HepG2 (cell line): ENCODE measurements at regions not wholly inside any gene's neighbourhood (a gene's known extent, or its start where the extent isn't known, plus 50 kb on each side); places are given as distances from the start of the nearest gene placed in this dataset.

Experiments
- ATAC-seq: fragments of 200-7000 bp; cut with Tn5 transposase; 3 replicates; pipeline ENCODE4 v1.9.1; 2020; ENCODE audit warnings: mild to moderate bottlenecking, moderate library complexity
- BruUV-seq: library from RNA; stranded (reverse); fragments of 400-500 nt; replicated peaks from 2 replicates; lab custom pipeline; 2021; lab: Mats Ljungman, UMichigan
- CTCF ChIA-PET: fragments of 300-600 bp; formaldehyde crosslinking; extraction: SDS; loops from one replicate; lab custom pipeline; 2021; ENCODE audit warnings: low total read pairs, inconsistent platforms, low intra/inter-chr PET ratio; lab: Yijun Ruan, JAX
- POLR2A ChIA-PET: fragments of 350-600 bp; sonication (Branson Sonifier 250); formaldehyde crosslinking; loops from one replicate; lab custom pipeline; 2020; ENCODE audit warnings: antibody characterized with exemption, inconsistent platforms; lab: Yijun Ruan, JAX
- DNase-seq: peaks from one replicate; pipeline ENCODE4 v3.0.0-alpha.2; 2015; ENCODE audit warnings: low spot score
- FAIRE-seq: peaks from 3 replicates; lab custom pipeline; 2011; peaks lifted over from hg19 to GRCh38; lab: Jason Lieb, UNC
- H2AFZ ChIP-seq: one replicate; pipeline ENCODE4 v1.6.1; 2011; ENCODE audit warnings: low read length, inconsistent platforms
- H3K27ac ChIP-seq: fragments of 300-600 bp; 3 replicates; pipeline ENCODE4 v1.8.0; 2011; ENCODE audit warnings: mixed run types, mild to moderate bottlenecking, mixed read lengths, low read length, inconsistent platforms; ENCODE audit not compliant: insufficient read depth; ENCODE audit errors: extremely low read length
- H3K27me3 ChIP-seq, 2 experiments: fragments of 200-600 bp in 1 of 2; 2 replicates in 1 of 2; 3 replicates in 1 of 2; pipeline versions ENCODE4 v1.6.0 to v1.8.0; 2011; ENCODE audit warnings: low read length in 2 of 2, mild to moderate bottlenecking in 2 of 2, moderate library complexity in 2 of 2, inconsistent platforms in 1 of 2; ENCODE audit not compliant: insufficient read depth in 2 of 2, control insufficient read depth in 1 of 2
- H3K36me3 ChIP-seq, 2 experiments: fragments of 200-600 bp in 1 of 2; replicated peaks in 1 of 2; 2 replicates in 1 of 2; 3 replicates in 1 of 2; pipeline versions ENCODE4 v1.5.1 to v1.8.0; 2011; ENCODE audit warnings: low read length in 2 of 2, inconsistent platforms in 1 of 2; ENCODE audit not compliant: insufficient read depth in 2 of 2, control insufficient read depth in 1 of 2
- H3K4me1 ChIP-seq: 2 replicates; pipeline ENCODE4 v1.5.1; 2012; ENCODE audit warnings: low read length, inconsistent platforms; ENCODE audit not compliant: insufficient read depth
- H3K4me2 ChIP-seq: 2 replicates; pipeline ENCODE4 v1.6.0; 2011; ENCODE audit warnings: low read depth, low read length, inconsistent platforms
- H3K4me3 ChIP-seq, 3 experiments: fragments of 200-600 bp in 1 of 3; sonication (generic), shearing (Covaris generic) in 1 of 3; replicated peaks in 1 of 3; 2 replicates each; pipeline ENCODE4 v1.5.1; 2011 to 2016; ENCODE audit warnings: low read length in 3 of 3, inconsistent platforms in 2 of 3, low read depth in 2 of 3, mild to moderate bottlenecking in 2 of 3, control low read depth in 1 of 3, mixed read lengths in 1 of 3; ENCODE audit not compliant: insufficient read depth in 1 of 3
- H3K79me2 ChIP-seq: one replicate; pipeline ENCODE4 v1.6.1; 2011; ENCODE audit warnings: low read length, inconsistent platforms; ENCODE audit not compliant: insufficient read depth
- H3K9ac ChIP-seq: 2 replicates; pipeline ENCODE4 v1.6.0; 2011; ENCODE audit warnings: mild to moderate bottlenecking, low read depth, low read length, inconsistent platforms; ENCODE audit not compliant: insufficient read depth
- H3K9me3 ChIP-seq: 2 replicates; pipeline ENCODE4 v1.5.1; 2012; ENCODE audit warnings: mild to moderate bottlenecking, low read length
- H4K20me1 ChIP-seq: 2 replicates; pipeline ENCODE4 v1.6.0; 2011; ENCODE audit warnings: inconsistent platforms, mild to moderate bottlenecking, low read length, moderate library complexity; ENCODE audit not compliant: insufficient read depth
- ATM ChIP-seq: fragments of 450-650 bp; IDR thresholded peaks from 2 replicates; pipeline ENCODE4 v1.7.1; 2017; ENCODE audit warnings: mild to moderate bottlenecking, borderline replicate concordance
- CEBPB ChIP-seq: IDR thresholded peaks from 2 replicates; pipeline ENCODE4 v1.6.1; 2011; ENCODE audit warnings: low read depth, low read length, improper control_type of control experiment, borderline replicate concordance
- ELF4 ChIP-seq: sonication (generic); formaldehyde crosslinking; IDR thresholded peaks from 2 replicates; pipeline ENCODE4 v1.5.0; 2020; ENCODE audit warnings: missing genetic modification reagents, mild to moderate bottlenecking, moderate library complexity, borderline replicate concordance
- EZH2 ChIP-seq: conservative IDR thresholded peaks from 2 replicates; pipeline ENCODE4 v1.6.1; 2012; ENCODE audit warnings: mild to moderate bottlenecking, low read depth, low read length, moderate library complexity
- IRF9 ChIP-seq: sonication (generic); formaldehyde crosslinking; IDR thresholded peaks from 2 replicates; pipeline ENCODE4 v1.8.0; 2022; ENCODE audit warnings: missing genetic modification reagents, mild to moderate bottlenecking, borderline replicate concordance
- PAWR ChIP-seq: sonication (generic); formaldehyde crosslinking; IDR thresholded peaks from 2 replicates; pipeline ENCODE4 v1.4.0; 2020; ENCODE audit warnings: missing genetic modification reagents, mild to moderate bottlenecking, borderline replicate concordance
- SNAPC2 ChIP-seq: sonication (generic); formaldehyde crosslinking; IDR thresholded peaks from 2 replicates; pipeline ENCODE4 v1.8.1; 2022; ENCODE audit warnings: mild to moderate bottlenecking, missing genetic modification reagents
- SOX6 ChIP-seq, 2 experiments: fragments of 450-650 bp in 1 of 2; sonication (generic) in 1 of 2; formaldehyde crosslinking in 1 of 2; IDR thresholded peaks; 2 replicates each; pipeline versions ENCODE4 v1.4.0 to v1.6.1; 2017 to 2020; ENCODE audit warnings: antibody characterized with exemption in 1 of 2, mild to moderate bottlenecking in 1 of 2, missing genetic modification reagents in 1 of 2
- TSC22D2 ChIP-seq: sonication (generic); formaldehyde crosslinking; IDR thresholded peaks from 2 replicates; pipeline ENCODE4 v1.5.1; 2020; ENCODE audit warnings: missing genetic modification reagents, mild to moderate bottlenecking, borderline replicate concordance
- XBP1 ChIP-seq: sonication (generic); formaldehyde crosslinking; IDR thresholded peaks from 2 replicates; pipeline ENCODE4 v1.5.0; 2020; ENCODE audit warnings: missing genetic modification reagents
- ZBTB42 ChIP-seq: sonication (generic); formaldehyde crosslinking; IDR thresholded peaks from 2 replicates; pipeline ENCODE4 v1.5.0; 2020; ENCODE audit warnings: mild to moderate bottlenecking, missing genetic modification reagents
- ZFP36L1 ChIP-seq: sonication (generic); formaldehyde crosslinking; IDR thresholded peaks from 2 replicates; pipeline ENCODE4 v1.8.0; 2022; ENCODE audit warnings: mild to moderate bottlenecking, missing genetic modification reagents, moderate library complexity
- ZFP37 ChIP-seq: sonication (generic); formaldehyde crosslinking; IDR thresholded peaks from 2 replicates; pipeline ENCODE4 v1.4.0; 2020; ENCODE audit warnings: missing genetic modification reagents, borderline replicate concordance
- ZNF136 ChIP-seq: sonication (generic); formaldehyde crosslinking; IDR thresholded peaks from 2 replicates; pipeline ENCODE4 v1.8.1; 2022; ENCODE audit warnings: low read depth, mild to moderate bottlenecking, moderate library complexity, missing genetic modification reagents
- ZNF577 ChIP-seq: sonication (generic); formaldehyde crosslinking; IDR thresholded peaks from 2 replicates; pipeline ENCODE4 v1.4.0; 2020; ENCODE audit warnings: mild to moderate bottlenecking, low read depth, missing genetic modification reagents, borderline replicate concordance
- ZNF720 ChIP-seq: sonication (generic); formaldehyde crosslinking; IDR thresholded peaks from 2 replicates; pipeline ENCODE4 v1.4.0; 2020; ENCODE audit warnings: missing genetic modification reagents
- ZNF747 ChIP-seq: sonication (generic); formaldehyde crosslinking; IDR thresholded peaks from 2 replicates; pipeline ENCODE4 v1.8.1; 2023; ENCODE audit warnings: missing genetic modification reagents, mild to moderate bottlenecking, borderline replicate concordance
- ZNF768 ChIP-seq: sonication (generic); formaldehyde crosslinking; IDR thresholded peaks from 2 replicates; pipeline ENCODE4 v1.4.0; 2020; ENCODE audit warnings: missing genetic modification reagents
- WGBS: methylation state at CpG from one replicate; pipeline ENCODE4 v1.1.6; 2017; ENCODE audit warnings: low lambda C conversion rate; 5-methylcytosine and 5-hydroxymethylcytosine counted together
- in situ Hi-C: cut with HindIII; loops from 2 replicates; pipeline ENCODE4 v1.10.0; 2017; ENCODE audit warnings: low pct_unique_long_range_greater_than_20kb; ENCODE audit not compliant: extremely low pct_ligation_motif_present
- intact Hi-C: fragments of 100-400 bp; cut with micrococcal nuclease; formaldehyde crosslinking; loops from one replicate; pipeline ENCODE4 v1.10.0; 2022; ENCODE audit not compliant: unreplicated experiment
- TF ChIP-seq, protein P1 (sequence below): sonication (generic); formaldehyde crosslinking; IDR thresholded peaks from 2 replicates; pipeline ENCODE4 v1.4.0; 2020; ENCODE audit warnings: missing genetic modification reagents

DNA sequence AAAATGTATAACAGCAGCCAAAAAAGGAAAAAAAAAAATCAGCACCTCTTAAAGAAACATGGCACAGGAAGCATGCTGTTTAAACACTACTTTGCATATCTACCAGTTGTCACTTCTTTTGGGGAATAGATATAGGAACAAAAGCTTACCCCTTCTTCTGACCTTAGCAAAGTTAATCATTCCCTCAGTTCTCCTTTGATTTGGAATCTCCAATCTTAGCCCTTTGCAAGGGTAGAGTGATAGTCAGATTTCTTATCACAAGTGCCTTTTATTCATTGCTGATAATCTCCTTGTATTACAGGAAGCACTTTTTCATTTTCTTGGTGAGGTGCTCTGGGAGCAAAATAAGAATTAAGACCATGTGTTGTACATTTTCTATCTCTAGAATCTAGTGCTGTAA, 1327.6 kb downstream of the OLFM4 start:
- no peak overlapping the region for H3K4me3 ChIP-seq
- H3K27ac ChIP-seq = no peak overlapping the region
- no peaks in the 10 kb centered on the region for H3K79me2 ChIP-seq
- H3K9ac ChIP-seq = no peak overlapping the region
- no peak overlapping the region for H2AFZ ChIP-seq
- POLR2A ChIA-PET = no interaction called here
- in situ Hi-C loops (no loop called here), intact Hi-C loops (no loop called here)
- FAIRE-seq (no peak), DNase-seq (no peak), ATAC-seq (no peak)
- TF ChIP-seq ZFP36L1 (CRISPR knock-in tag) (no peak), ZNF136 (no peak), TSC22D2 (no peak), ATM (no peak), CEBPB (no peak)
- CTCF ChIA-PET = no interaction called here
- H3K4me2 ChIP-seq = no peak overlapping the region
- H4K20me1 ChIP-seq = no peaks in the 10 kb centered on the region
- no peaks in the 10 kb centered on the region for H3K36me3 ChIP-seq
- no peaks in the 10 kb centered on the region for H3K4me1 ChIP-seq
- BruUV-seq = no TSS peak
- peaks cover 63% of the 10 kb centered on the region for H3K9me3 ChIP-seq
- no peaks in the 10 kb centered on the region for H3K27me3 ChIP-seq

DNA sequence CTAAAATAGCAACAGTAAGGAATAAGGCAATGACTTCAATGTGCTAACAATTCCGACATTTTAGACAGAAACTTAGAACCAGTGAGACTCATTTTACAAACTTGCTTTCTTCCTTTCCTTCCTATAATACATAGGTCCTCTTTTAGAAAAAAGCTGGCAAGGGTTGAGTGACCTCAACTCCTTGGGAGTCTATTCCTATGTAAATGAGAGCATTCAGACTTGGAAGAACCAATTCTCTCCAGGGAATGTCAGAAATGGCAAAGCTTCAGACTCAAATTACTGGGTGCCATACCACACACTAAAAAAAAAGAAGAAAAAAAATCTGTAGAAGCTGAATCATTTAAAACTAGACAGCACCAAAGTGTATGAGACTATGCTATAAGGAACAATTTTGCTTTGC, 1328.2 kb downstream of the OLFM4 start:
- ChIA-PET POLR2A (no interaction called here), CTCF (no interaction called here)
- ATAC-seq (no peak), FAIRE-seq (no peak), DNase-seq (no peak)
- Histone ChIP-seq H3K9me3 (peaks cover 61% of the 10 kb centered on the region), H3K79me2 (no peaks in the 10 kb centered on the region), H4K20me1 (no peaks in the 10 kb centered on the region), H3K36me3 (no peaks in the 10 kb centered on the region), H2AFZ (no peak overlapping the region), H3K9ac (no peak overlapping the region), H3K27me3 (no peaks in the 10 kb centered on the region), H3K27ac (no peak overlapping the region), H3K4me2 (no peak overlapping the region), H3K4me3 (no peak overlapping the region), H3K4me1 (no peaks in the 10 kb centered on the region)
- BruUV-seq = no TSS peak
- intact Hi-C loops = no loop called here
- WGBS = 0% methylated on average over 1 of the region's 1 CpG
- in situ Hi-C loops = no loop called here
- TF ChIP-seq ZBTB42 (CRISPR knock-in tag) = no peak
- no peak for TF ChIP-seq EZH2
- no peak for TF ChIP-seq ZNF768 (CRISPR knock-in tag)
- TF ChIP-seq ZNF577 (CRISPR knock-in tag) = no peak
- no peak for TF ChIP-seq ZNF747 (CRISPR knock-in tag)
- TF ChIP-seq SOX6 (IDR thresholded peaks at IDR 0.05) = no peak
- TF ChIP-seq SOX6 (CRISPR knock-in tag; IDR thresholded peaks at IDR 0.05) = no peak
- no peak for TF ChIP-seq IRF9 (CRISPR knock-in tag)
- no peak for TF ChIP-seq ZNF720 (CRISPR knock-in tag)
- no peak for TF ChIP-seq ELF4 (CRISPR knock-in tag)
- no peak for TF ChIP-seq SNAPC2 (CRISPR knock-in tag)
- TF ChIP-seq, protein P1, sequence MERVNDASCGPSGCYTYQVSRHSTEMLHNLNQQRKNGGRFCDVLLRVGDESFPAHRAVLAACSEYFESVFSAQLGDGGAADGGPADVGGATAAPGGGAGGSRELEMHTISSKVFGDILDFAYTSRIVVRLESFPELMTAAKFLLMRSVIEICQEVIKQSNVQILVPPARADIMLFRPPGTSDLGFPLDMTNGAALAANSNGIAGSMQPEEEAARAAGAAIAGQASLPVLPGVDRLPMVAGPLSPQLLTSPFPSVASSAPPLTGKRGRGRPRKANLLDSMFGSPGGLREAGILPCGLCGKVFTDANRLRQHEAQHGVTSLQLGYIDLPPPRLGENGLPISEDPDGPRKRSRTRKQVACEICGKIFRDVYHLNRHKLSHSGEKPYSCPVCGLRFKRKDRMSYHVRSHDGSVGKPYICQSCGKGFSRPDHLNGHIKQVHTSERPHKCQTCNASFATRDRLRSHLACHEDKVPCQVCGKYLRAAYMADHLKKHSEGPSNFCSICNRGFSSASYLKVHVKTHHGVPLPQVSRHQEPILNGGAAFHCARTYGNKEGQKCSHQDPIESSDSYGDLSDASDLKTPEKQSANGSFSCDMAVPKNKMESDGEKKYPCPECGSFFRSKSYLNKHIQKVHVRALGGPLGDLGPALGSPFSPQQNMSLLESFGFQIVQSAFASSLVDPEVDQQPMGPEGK (CRISPR knock-in tag) = no peak
- TF ChIP-seq ZFP37 (CRISPR knock-in tag) = no peak
- no peak for TF ChIP-seq PAWR
- TF ChIP-seq XBP1 (CRISPR knock-in tag) = no peak
